Mammary epithelial cell (primary cell): ENCODE measurements at regions not wholly inside any gene's neighbourhood (a gene's known extent, or its start where the extent isn't known, plus 50 kb on each side); places are given as distances from the start of the nearest gene placed in this dataset.

Source experiments
- EZH2 ChIP-seq: IDR thresholded peaks from 2 replicates; pipeline ENCODE4 v1.6.1; 2012; ENCODE audit warnings: low read length, inconsistent platforms, borderline replicate concordance
- TF ChIP-seq, protein P1 (sequence below), 2 donors: IDR thresholded peaks in 1 of 2; conservative IDR thresholded peaks in 1 of 2; 2 replicates each; pipeline ENCODE4 v1.5.1; 2011 to 2012; ENCODE audit warnings: inconsistent platforms in 2 of 2, low read length in 2 of 2, mild to moderate bottlenecking in 2 of 2, control low read depth in 1 of 2, low read depth in 1 of 2; ENCODE audit not compliant: insufficient read depth in 1 of 2; ENCODE audit errors: extremely low read depth in 1 of 2

GRCh38 chr5:4044881-4045280 lies 449.2 kb downstream of the IRX1 start:
- TF ChIP-seq, protein P1, sequence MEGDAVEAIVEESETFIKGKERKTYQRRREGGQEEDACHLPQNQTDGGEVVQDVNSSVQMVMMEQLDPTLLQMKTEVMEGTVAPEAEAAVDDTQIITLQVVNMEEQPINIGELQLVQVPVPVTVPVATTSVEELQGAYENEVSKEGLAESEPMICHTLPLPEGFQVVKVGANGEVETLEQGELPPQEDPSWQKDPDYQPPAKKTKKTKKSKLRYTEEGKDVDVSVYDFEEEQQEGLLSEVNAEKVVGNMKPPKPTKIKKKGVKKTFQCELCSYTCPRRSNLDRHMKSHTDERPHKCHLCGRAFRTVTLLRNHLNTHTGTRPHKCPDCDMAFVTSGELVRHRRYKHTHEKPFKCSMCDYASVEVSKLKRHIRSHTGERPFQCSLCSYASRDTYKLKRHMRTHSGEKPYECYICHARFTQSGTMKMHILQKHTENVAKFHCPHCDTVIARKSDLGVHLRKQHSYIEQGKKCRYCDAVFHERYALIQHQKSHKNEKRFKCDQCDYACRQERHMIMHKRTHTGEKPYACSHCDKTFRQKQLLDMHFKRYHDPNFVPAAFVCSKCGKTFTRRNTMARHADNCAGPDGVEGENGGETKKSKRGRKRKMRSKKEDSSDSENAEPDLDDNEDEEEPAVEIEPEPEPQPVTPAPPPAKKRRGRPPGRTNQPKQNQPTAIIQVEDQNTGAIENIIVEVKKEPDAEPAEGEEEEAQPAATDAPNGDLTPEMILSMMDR (conservative IDR thresholded peaks at IDR 0.05 in 1 of 2, IDR thresholded peaks at IDR 0.05 in 1 of 2; ENCODE audit: extremely low read depth in 1 of 2, insufficient read depth in 1 of 2, low read depth in 1 of 2, low read length in 2 of 2): no peak
- no peak for TF ChIP-seq EZH2
